Ecto neural progenitor cell (in vitro differentiated cells): ENCODE measurements at regions not wholly inside any gene's neighbourhood (a gene's known extent, or its start where the extent isn't known, plus 50 kb on each side); places are given as distances from the start of the nearest gene placed in this dataset.

Experiments
- DNase-seq: peaks from one replicate; pipeline ENCODE4 v3.0.0-alpha.2; 2018; ENCODE audit warnings: low spot score

DNA sequence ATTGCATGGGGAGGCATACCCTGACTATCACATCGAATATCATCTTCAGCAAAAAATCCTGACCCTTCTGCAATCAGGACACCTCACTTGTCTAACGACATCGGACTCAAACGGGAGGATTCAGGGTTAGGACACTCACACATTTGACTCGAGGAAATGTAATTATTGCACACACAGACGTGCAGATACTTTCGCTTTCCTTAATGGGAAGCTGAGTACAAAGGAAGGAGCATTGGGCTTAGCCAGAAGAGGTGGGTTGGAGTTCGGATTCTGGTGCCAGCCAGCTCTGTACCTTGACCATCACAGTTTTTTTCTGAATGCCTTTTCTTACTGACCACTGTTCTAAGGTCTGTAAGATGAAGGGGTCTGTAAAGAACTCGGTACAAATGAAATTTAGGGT, 260.4 kb downstream of the GALC start:
- no peak for DNase-seq

DNA sequence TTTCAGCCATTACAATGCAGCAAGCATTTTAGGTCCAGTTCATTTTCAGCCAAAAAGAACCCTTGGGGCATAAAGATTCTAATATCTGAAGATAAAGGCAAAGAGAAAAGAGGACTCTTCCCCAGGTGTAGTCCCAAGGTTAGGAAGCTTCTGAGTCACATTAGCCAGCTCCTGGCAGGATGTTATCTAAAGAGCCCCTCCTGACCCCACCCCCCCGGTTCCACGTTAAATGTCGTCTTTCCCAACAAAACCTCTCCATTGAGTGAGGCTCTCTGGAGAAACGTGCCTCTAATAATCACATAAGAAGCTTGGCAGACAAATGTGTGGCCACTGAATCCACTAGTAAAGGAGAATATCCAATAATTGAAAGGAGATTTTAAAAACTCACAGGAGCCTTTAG, 267.7 kb downstream of the GALC start:
- no peak for DNase-seq

DNA sequence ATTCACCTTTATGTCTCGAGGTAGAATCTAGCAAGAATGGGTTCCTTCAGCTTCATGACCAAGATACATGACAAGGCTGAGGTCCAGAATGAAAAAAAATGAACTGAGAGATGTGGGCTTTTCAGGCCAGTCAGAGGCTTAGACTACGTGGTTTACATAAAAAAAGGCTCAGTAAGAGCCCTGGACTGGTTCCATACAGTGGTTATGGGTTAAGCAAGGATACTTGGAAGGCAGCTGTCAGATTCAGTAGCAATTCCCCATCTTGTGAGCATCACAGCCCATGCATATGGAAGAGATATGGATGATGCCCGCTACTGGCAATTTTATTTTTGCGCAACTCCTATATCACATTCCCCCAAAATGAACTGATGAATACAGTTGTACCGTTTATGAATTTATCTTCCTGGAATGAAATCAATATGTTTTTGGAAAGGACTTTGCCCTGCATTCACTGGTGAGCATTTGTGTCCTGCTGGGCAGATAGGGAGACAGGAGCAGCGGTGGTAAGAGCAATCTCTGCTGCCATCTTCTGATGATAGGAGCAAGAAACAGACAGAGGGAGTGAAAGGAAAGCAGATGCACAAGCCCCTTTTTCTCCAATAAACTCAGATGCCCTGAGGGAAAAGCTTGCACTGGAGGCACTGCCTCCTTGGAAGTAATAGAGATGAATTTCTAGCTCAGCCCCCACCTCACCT, 280.4 kb downstream of the GALC start:
- no peak for DNase-seq

DNA sequence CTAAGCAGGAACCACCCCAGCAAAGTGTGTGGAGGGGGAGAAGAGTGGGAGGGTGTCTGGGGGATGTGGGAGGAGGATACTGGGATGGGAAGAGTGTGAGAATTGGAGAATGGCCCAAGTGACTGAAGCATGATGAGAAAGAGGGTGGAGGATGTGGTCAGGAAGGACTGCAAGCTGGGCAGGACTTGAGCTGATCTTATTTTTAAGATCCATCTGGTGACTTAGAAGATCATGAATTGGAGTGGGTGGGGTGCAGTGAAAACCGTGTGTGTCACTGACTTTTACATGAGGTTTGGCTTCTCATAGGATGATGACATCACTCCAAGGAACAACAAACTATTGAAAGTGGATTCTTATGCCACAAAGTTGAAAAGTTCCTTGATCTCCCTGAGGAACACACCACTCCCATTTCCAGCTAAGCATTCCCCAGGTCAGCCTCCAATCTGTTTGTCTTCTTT, 287.5 kb downstream of the GALC start:
- no peak for DNase-seq

DNA sequence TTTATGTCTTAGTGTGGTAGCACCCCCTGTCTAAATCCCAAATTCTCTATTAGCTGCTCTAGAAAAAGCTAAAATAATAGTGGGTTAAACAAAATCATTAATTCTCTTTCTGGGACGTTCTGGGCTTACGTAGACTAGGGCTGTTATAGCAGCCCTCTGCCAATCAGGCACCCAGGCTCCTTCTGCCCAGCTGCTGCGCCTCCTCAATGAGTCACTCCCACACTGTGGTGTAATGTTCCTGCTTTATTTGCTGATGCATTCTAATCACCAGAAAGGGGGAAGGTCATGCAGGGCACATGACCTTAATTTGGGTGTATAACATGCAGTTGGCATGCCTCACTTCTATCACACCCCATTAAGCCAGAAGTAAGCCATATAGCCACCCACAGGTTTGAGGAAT, 294.5 kb downstream of the GALC start:
- DNase-seq = no peak

DNA sequence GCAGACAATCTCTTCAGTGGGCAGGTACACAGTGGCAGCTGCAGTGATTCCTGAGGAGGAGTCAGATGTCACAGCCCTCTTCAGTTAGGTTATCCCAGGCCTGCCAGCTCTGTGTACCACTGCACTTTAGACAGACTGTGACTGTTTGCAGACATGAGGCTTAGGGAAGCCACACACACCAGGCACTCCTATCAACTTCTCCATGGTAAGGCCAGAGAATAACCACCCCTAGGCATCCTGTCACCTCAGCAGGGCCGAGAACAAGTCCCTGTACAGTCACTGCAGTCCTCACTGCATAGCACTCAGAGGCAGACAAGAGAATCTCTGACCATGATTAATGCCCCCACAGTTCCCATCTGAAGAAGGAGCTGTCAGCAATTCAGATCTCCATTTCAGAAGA, 296.5 kb downstream of the GALC start:
- no peak for DNase-seq

DNA sequence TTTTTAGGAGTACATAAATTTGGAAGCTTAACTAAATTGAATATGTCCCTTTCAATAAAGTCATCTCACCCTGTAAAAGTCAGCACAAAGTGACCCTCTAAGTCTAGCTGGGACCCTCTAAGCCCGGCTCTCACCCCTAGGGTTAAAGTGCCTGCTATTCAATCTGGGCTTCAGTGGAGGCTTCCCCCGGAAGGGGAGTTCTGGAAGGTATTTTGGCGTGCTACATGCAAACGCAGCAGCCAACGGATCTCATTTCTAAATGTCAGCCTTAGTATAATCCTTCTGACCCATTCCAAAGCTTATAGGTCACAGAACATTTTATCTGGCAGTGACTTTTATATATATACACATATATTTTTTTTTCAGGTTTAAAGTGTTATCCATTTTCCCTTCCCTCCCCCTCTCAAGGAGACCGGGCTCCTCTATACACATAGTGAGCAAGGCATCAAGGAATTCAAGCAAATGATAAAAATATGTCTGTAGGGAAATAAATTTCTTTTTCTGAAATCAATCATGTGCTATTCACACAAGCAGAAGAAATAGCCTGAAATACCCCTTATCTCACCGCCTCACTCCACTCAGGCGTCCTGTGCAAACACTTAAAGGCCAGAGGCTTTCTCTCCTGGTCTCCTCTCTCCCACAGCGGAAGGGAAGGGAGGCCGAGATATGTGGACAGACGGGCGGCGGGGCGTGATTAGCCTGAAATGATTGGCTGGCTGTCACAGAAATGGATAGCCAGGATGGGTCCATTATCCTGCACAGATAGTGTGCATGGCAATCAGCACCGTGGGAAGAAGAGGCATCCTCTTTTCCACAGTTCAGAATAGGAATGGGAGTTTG, 301.7 kb downstream of the GALC start:
- DNase-seq = no peak

DNA sequence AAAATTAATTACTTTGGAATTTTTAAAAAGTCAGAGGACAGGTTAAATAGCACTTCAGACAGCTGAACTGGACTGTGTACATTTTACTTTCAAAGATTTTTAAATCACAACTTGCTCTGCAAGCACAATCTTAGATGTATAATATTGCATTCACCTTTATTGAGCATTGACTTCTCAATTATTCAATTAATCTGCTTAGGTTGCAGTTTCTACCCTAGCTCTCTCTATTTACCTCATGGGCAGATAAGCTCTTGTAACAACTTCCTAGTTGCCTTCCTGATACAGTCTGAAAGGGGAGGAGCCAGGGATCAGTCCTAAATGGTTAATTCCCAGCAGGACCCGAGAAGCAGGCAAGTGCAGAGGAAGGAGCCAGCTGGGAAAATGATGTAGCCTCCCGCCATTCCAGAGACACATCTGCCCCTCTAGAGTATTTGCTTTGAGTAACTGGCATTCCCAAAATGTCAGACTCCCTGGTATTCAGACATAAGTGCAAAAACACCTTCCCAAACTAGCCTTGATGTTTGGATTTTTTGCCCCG, 302.8 kb downstream of the GALC start:
- DNase-seq = no peak

DNA sequence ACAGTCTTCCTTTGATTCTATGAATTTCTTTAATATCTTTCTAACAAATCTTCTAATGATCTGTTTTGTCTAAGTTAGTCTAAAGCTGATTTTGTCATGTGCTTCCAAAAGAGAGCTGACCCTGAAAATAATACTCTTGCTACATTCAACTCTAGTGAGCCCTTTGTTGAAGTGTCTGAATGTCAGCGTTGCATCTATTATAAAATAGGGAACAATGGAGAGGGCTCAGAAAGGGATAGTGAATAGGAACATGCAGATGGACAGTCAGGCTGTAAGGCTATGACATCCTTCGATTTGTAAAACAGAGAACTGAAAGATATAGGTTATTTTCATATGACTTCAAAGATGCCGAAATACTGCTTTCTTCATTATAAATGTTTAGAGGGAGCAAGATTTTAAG, 304.5 kb downstream of the GALC start:
- DNase-seq = no peak

DNA sequence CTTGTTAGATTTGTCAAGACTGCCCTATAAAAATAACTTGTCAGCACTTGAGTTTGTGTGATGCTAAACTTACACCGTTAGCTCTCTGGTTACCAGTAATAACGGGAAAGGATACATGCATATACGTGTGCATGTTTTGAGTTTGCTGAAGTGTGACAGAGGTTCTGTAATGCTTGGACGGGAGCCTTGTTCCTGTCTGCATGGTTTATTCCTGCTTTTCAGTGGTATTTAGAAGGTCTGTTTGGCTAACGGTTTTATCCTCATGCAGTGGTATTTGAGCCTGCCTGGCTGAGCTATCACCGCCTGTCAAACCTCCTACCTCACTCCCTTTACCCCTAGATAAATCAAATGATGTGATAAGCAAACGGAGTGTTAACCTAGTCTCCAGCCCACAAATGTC, 305.6 kb downstream of the GALC start:
- no peak for DNase-seq

DNA sequence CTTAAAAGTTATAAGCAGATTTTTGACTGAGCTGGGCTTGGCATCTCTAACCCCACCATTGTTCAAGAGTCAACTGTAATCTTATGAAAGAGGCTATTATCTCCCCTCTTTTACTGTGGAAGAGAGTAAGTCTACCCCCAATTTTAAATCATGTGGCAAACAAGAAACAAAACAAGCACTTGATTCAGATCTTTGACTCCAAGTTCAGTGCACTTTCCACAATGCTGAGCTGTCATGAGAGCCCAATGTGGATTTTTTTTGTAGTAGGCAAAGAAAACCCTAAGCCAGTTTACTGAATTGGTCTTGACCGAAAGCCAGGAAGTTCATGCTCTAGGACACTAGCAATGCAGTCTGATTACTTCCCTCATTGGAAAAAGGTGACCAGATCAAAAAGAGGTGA, 306.2 kb downstream of the GALC start:
- DNase-seq = no peak

DNA sequence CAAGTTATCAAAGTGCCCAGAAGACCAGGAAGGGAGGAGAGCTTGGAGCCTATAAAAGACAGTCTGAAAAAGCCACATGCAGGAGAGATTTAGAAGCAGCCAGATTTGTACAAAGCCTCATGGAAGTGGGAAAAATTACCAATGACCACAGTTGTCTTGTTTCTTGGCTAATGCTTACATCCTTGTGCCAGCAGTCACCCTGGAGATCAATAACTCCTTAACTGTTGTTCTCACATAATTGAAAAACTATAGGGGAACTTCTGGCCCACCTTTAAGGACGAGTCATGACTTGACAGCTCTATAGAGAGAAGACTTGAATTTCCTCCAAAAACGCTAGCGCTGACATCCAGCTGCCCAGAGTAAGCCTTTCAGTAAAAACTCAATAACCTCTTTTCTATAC, 313.1 kb downstream of the GALC start:
- no peak for DNase-seq

DNA sequence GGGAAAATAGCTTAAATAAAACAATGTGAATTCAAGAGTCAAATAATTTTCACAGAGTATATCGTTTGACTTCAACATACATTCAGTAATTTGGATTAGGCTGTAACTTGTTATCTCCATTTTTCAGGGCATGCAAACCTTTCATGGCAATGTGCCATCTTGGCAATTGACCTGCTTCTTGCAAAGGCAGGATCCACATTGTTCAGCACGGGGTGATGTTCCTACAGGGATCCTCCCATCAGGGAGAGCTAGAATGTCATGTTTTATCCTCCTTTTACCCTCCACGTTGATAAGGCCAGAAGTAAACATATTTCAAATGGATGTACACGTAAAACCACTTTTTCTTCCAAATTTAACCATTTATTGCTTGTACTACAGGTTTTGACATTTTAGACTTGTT, 314.4 kb downstream of the GALC start:
- DNase-seq = no peak

DNA sequence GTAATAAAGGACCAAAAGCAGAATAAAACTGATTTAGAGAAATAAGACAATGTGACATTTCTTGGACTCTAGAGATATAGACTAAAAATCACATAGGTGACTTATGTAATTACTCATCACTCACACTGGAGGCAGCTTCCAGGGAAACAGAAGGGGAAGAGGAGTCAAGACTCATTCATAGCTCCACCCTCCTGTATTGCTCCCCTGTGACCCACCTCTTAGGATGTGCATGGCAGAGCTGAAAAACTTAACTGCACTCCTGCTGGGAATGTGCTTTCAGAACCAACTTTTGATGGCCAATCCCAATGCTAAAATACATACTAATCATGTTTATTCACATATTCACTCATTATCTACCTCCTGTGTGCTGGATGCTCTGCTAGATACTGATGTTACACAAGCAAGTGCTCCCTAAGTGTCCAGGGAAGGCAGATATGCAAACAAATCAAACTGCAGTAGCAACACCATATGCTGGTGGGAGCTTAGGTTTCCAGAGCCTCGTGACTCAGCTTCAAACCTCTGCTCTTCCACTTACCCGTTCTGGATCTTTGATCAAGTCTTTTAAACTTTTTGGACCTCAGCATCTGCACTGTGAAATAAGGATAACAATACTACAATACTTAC, 316.1 kb downstream of the GALC start:
- no peak for DNase-seq

DNA sequence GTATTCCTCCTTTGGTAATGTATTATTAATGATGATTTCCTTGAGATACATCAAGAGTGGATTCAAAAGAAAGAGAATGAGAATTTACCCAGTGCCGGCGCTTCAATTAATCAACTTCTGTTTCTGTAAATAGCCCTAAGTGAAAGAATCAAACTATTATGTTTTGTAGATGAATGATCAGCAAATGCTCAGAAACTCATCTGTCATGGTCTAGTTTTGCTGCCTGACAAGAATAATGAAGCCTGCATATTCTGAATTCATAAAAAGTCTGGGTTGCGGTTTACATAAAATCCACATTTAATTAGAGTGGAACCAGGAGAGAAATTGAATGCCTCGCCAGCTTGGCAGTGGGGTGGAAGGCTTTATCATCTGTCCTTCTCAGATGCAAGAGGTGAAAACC, 325.3 kb downstream of the GALC start:
- DNase-seq = no peak

DNA sequence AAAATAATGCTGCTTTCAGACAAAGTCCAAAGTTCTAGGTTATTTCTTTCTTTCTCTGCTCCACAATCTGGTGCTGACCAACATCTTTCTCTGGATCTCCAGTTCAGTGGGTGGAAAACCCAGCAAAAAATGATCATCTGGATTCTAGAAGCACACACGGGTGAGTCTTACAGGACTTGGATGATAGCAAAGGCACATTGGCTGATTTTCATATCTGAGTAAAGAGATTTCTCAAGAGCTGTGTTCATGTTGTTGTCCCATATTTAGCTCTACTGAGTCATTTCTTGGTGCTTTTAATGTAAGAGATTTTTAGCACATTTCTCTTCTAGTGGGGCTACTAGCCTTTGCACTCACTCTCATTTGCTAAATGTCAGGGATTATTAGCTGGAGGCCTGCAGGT, 336.7 kb downstream of the GALC start:
- DNase-seq = no peak

DNA sequence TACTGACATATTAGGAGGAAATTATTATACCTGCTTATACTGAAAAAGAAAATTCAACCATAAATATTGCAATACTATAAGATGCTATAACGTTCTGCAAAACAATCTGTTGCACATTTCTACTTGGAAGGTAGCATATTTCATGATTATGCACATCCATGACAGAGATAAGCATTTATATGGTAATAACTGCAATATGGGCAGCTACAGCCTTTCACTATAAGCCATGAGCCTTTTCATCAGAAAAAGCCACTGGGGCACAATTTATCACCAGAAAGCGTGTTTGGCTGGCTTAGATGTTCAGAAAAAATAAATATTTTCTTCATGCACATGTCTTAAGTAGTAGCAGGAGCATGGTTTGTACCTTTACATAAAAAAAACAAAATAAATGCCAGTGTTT, 340.7 kb downstream of the GALC start:
- no peak for DNase-seq

DNA sequence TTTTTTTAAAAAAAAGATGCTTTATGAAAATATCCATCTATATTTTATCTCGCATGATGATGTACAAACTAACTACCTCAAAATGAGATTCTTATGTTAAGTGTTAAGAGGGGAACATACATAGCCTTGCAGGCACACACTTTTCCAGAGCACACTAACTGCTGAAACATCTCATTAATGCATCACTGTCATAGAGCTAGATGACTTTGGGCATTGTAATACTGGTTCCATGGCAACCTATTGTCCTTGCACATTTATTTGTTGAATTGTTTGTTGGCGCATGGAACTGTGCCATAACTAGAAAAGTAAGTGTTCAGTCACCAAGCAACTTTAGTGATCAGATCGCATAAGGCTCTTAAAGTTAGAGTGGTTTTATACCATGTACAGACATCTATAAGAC, 348.3 kb downstream of the GALC start:
- no peak for DNase-seq

DNA sequence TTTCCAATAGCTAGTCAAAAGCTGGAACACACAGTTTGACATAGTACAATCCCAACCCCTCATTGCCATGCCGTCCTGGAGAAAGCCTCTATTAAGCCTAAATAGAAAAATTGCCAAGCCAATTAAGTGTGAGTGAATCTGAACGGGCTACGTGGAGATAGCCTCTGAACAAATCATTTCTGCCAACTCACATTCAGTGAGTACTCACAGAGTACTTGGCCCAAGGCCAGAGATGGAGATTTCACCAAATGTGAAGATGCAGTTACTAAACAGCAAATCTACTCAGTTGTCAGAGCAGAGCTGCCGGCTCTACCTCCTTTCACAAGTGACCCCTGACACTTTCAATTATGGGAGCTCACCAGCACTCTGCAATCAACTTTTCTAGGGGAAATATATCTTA, 350.0 kb downstream of the GALC start:
- DNase-seq = no peak

DNA sequence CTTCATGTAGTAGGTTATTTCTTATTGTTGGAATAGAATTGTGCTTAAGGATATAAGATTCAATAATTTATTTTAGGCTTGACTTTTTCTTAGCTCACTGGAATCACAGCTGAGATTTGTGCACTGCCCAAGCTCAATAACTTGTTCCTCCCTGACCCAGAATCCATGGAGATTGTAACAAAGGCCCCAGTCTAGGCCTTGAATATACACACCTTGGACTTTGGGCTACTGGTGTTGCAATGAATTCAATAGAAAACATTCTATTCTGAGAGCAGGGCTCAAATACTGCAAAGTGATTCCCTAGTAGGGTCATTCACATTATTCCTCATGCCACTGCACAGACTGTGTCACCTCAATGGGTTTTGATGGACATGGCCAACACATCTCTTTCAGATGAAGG, 352.4 kb downstream of the GALC start:
- no peak for DNase-seq

DNA sequence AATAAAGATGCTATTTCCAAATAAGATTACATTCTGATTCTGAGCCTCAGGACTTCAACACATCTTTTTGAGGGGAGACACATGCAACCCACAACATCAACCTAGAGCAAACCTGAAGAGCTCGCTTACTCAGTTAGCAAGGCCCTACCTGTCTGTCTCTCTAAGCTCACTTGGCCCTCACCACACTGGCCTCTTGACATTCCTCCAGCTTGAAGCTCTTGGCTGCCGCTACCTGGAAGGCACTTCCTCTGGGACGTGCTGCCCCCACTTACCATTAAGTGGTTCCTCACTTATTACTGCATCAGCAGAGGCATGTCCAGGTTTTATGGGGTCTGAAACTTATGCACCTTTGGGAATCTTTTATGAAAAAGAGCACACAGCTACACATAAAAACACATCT, 354.8 kb downstream of the GALC start:
- no peak for DNase-seq

DNA sequence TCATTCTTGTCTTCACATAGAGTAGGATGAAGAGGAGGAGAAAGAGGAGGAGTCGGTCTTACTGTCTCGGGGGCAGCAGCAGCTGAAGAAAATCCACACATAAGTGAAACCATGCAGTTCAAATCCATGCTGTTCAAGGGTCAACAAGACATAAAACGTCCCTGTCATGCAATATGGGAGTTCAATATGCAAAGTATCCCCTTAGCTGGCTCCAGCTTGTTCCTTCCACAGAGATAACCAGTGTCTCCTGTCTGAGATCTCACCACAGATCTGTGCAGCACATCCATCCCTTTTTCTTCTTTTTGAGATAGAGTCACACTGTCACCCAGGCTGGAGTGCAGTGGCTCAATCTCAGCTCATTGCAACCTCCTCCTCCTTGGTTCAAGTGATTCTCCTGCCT, 357.5 kb downstream of the GALC start:
- DNase-seq = no peak

DNA sequence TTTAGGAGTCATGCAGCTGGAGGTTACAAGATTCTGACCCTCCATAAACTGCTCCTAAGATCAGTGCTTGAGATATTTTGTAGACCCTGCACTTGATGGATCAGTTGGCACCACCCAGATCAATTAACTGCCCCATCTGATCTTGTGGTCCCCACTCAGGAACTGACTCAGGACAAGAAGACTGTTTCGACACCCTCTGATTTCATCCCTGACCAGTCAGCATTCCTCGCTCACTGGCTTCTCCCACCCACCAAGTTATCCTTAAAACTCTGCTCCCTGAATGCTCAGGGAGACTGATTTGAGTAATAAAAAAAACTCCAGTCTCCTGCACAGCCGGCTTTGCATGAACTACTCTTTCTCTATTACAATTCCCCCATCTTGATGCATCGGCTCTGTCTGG, 360.2 kb downstream of the GALC start:
- DNase-seq = no peak
